Endothelial cell of umbilical vein (primary cell): ENCODE measurements at regions not wholly inside any gene's neighbourhood (a gene's known extent, or its start where the extent isn't known, plus 50 kb on each side); places are given as distances from the start of the nearest gene placed in this dataset.

Experiments used
- EZH2 ChIP-seq: IDR thresholded peaks from 2 replicates; pipeline ENCODE4 v1.6.1; 2012; ENCODE audit warnings: borderline replicate concordance, low read depth, mild to moderate bottlenecking, moderate library complexity, low read length, inconsistent platforms; ENCODE audit not compliant: severe bottlenecking
- GATA2 ChIP-seq: IDR thresholded peaks from 2 replicates; pipeline ENCODE4 v1.7.0; 2011; ENCODE audit warnings: low read depth, mild to moderate bottlenecking, moderate library complexity, mixed read lengths, low read length; ENCODE audit not compliant: insufficient read length, insufficient read depth

- TF ChIP-seq GATA2 = no peak
- TF ChIP-seq EZH2 = no peak
These were observed 211.1 kb downstream of the MATN1 start for GRCh38 chr1:30511991-30512913.
